SK-N-MC (cell line): ENCODE measurements at regions not wholly inside any gene's neighbourhood (a gene's known extent, or its start where the extent isn't known, plus 50 kb on each side); places are given as distances from the start of the nearest gene placed in this dataset.

Experiments
- DNase-seq: peaks from one replicate; pipeline ENCODE4 v3.0.0-alpha.2; 2011; ENCODE audit warnings: low read depth, low spot score
- H3K27ac ChIP-seq: fragments of 200-600 bp; sonication (generic); 2 replicates; pipeline ENCODE4 v1.5.1; 2016; ENCODE audit warnings: mixed run types
- H3K36me3 ChIP-seq: fragments of 200-600 bp; sonication (generic); 2 replicates; pipeline ENCODE4 v1.6.1; 2017; ENCODE audit warnings: antibody characterized with exemption, low read length, mixed read lengths; ENCODE audit not compliant: insufficient read depth
- H3K4me3 ChIP-seq: fragments of 200-600 bp; sonication (generic); 2 replicates; pipeline ENCODE4 v1.5.1; 2016
- H3K9ac ChIP-seq: fragments of 200-600 bp; sonication (generic); 2 replicates; pipeline ENCODE4 v1.8.0; 2017; ENCODE audit warnings: mixed run types, mixed read lengths; ENCODE audit not compliant: insufficient read length
- H3K9me3 ChIP-seq: fragments of 200-600 bp; sonication (generic); 2 replicates; pipeline ENCODE4 v1.6.1; 2017; ENCODE audit warnings: low read depth, mild to moderate bottlenecking, antibody characterized with exemption, low read length, moderate library complexity, mixed read lengths
- EZH2 ChIP-seq: fragments of 200-600 bp; sonication (generic); IDR thresholded peaks from one replicate; pipeline ENCODE4 v1.6.1; 2017; ENCODE audit warnings: antibody characterized with exemption
- FOXP2 ChIP-seq: optimal IDR thresholded peaks from 2 replicates; pipeline ENCODE3; 2011; ENCODE audit warnings: mild to moderate bottlenecking, moderate library complexity; ENCODE audit not compliant: insufficient read depth; ENCODE audit errors: extremely low read length, control extremely low read depth
- POLR2AphosphoS5 ChIP-seq: IDR thresholded peaks from 2 replicates; pipeline ENCODE4 v1.6.1; 2012; ENCODE audit warnings: mild to moderate bottlenecking, low read depth, low read length, borderline replicate concordance

DNA sequence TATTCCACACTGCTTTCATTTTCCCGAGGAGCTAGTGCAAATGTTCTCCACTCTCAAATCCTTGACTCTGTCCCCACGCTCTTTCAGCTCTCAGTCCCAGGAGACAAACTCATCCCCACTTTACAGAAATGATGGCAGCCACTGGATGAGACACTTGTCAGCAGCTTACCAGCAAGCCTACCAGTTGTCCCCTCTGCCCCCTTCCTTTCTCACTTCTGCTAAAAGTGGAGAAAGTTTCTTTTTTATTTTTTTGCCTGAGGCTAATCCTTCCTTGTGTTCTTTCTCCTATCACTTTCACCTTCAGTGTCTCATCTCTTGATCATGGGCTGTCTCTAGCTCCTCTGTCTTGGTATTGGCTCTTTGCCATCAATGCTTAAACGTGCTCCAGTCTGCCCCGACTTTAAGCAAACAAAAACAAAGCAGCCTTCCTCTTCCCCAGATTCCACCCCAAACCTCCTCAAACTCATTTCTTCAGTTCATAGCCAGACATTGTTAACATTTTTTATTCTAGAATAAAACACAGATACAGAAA is 64.5 kb downstream of the TTC32 start:
- no peak for DNase-seq
- Histone ChIP-seq H3K36me3 (no peaks in the 10 kb centered on the region), H3K27ac (no peak overlapping the region), H3K9me3 (no peaks in the 10 kb centered on the region), H3K4me3 (no peak overlapping the region), H3K9ac (no peak overlapping the region)
- TF ChIP-seq EZH2 (no peak), FOXP2 (no peak), POLR2AphosphoS5 (no peak)

GRCh38 chr2:19835781-19836281 is 66.0 kb downstream of the TTC32 start:
- H3K9me3 ChIP-seq: no peaks in the 10 kb centered on the region
- no peak for DNase-seq
- H3K27ac ChIP-seq: no peak overlapping the region
- no peak overlapping the region for H3K9ac ChIP-seq
- H3K4me3 ChIP-seq: no peak overlapping the region
- no peaks in the 10 kb centered on the region for H3K36me3 ChIP-seq
- TF ChIP-seq POLR2AphosphoS5: no peak
- TF ChIP-seq FOXP2: no peak
- TF ChIP-seq EZH2: no peak

- TF ChIP-seq FOXP2 (no peak), POLR2AphosphoS5 (no peak), EZH2 (no peak)
- H3K36me3 ChIP-seq: no peaks in the 10 kb centered on the region
- no peaks in the 10 kb centered on the region for H3K9me3 ChIP-seq
- DNase-seq: no peak
- no peak overlapping the region for H3K4me3 ChIP-seq
- H3K27ac ChIP-seq: no peak overlapping the region
- H3K9ac ChIP-seq: no peak overlapping the region
These were observed 67.8 kb downstream of the TTC32 start for GRCh38 chr2:19833978-19834377.

DNA sequence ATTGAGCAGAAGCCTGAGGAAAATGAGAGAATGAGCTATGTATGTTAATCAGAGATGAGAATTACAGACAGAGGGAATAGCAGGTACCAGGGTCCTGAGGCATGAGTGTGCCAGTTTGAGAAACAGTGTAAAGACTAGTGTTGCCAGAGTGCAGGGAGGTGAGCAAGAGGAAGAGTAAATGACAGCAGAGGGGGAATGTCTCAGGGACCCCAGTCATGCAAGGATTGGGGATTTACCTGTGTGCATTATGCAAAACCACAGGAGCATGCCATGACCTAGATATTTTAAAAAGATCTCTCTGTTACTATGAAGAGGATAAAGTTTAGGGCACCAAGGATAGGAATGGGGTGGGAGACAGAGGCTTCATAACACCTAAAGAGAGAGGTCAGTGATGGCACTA is 72.1 kb downstream of the TTC32 start:
- Histone ChIP-seq H3K4me3 (no peak overlapping the region), H3K27ac (no peak overlapping the region), H3K9me3 (no peaks in the 10 kb centered on the region), H3K36me3 (no peaks in the 10 kb centered on the region), H3K9ac (no peak overlapping the region)
- TF ChIP-seq POLR2AphosphoS5: no peak
- no peak for TF ChIP-seq EZH2
- no peak for TF ChIP-seq FOXP2
- DNase-seq: no peak

DNA sequence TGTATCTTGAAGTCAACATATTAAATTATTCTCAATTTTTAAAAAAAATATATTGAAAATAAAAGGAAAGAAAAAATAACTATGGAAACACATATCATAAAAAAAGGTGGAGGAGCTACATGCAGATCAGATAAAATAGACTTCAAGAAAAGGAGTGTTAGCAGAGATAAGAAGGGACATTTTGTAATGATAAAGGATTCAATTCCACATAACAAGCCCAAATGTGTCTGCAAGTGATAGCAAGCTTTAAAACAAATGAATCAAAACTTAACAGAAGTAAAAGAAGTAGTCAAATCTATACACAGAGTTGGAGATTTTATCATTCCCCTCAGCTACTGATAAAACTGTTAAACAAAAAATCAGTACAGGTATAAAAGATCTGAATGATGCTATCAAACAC is 74.9 kb downstream of the TTC32 start:
- no peaks in the 10 kb centered on the region for H3K9me3 ChIP-seq
- no peak for TF ChIP-seq FOXP2
- TF ChIP-seq POLR2AphosphoS5: no peak
- TF ChIP-seq EZH2: no peak
- no peak overlapping the region for H3K27ac ChIP-seq
- DNase-seq: no peak
- no peak overlapping the region for H3K4me3 ChIP-seq
- no peaks in the 10 kb centered on the region for H3K36me3 ChIP-seq
- no peak overlapping the region for H3K9ac ChIP-seq

DNA sequence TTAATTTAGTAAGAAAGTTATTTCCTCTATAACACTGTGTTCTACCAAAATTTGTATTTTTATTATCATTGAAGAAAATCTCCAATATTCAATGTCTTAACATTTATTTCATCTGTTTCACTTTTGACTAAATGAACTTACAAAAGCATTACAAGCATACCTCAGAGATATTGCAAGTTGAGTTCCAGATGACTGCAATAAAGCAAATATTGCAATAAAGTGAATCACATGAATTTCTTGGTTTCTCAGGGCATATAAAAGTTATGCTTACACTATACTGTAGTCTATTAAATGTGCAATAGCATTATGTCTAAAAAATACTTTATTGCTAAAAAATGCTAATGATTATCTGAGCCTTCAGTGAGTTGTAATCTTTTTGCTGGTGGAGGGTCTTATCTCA is 78.3 kb downstream of the TTC32 start:
- Histone ChIP-seq H3K4me3 (no peak overlapping the region), H3K27ac (peak overlapping the region; percentile 52), H3K36me3 (no peaks in the 10 kb centered on the region), H3K9me3 (no peaks in the 10 kb centered on the region), H3K9ac (no peak overlapping the region)
- no peak for DNase-seq
- TF ChIP-seq EZH2: no peak
- no peak for TF ChIP-seq POLR2AphosphoS5
- no peak for TF ChIP-seq FOXP2

DNA sequence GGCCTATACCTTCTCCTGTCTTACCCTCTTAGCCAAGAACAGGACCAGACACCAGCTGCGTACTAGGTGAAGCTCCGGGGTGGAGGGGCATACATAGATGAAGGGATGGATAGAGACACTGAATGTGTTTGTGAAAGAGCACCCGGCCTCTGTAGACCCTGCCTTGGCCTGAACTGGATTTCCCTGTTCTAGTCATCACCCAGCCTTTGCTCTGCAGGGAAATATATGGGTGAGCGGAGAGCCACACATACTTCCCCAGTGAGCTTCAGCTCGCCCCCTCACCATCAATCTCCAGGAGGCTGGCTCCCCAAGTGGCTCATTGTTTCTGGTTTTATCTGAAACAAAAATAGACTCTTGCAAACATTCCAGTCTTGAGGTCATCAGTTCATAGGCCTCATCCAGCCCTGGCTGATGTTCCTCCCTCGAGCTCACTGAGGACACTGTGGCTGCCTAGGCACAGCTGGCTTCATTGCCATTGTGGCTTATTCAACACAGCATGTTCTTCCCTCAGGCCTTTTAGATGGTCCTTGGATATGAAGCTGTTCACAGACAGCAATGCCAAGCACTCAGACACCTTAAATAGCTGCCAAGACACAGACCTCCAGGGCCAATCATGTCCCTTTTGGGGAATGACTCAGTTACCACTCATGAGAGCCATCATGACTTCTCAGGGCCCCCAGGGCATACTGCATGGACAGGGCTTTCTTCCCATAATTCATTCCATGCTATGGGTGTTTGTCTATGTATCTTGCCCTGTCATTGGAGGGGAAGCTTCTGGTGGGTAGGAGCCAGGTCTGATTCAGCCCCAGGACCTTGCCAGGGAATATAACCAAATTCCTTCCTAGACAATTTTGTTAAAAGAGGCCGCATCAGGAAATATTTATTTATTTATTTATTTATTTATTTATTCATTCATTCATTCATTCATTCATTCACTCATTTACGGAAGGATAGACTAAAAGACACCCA is 82.4 kb downstream of the TTC32 start:
- Histone ChIP-seq H3K9me3 (no peaks in the 10 kb centered on the region), H3K4me3 (no peak overlapping the region), H3K9ac (no peak overlapping the region), H3K36me3 (no peaks in the 10 kb centered on the region), H3K27ac (no peak overlapping the region)
- TF ChIP-seq POLR2AphosphoS5 (no peak), FOXP2 (no peak), EZH2 (no peak)
- no peak for DNase-seq

GRCh38 chr2:19818543-19818942 is 83.2 kb downstream of the TTC32 start:
- Histone ChIP-seq H3K9me3 (no peaks in the 10 kb centered on the region), H3K36me3 (no peaks in the 10 kb centered on the region), H3K27ac (no peak overlapping the region), H3K4me3 (no peak overlapping the region), H3K9ac (no peak overlapping the region)
- TF ChIP-seq FOXP2: no peak
- no peak for DNase-seq

DNA sequence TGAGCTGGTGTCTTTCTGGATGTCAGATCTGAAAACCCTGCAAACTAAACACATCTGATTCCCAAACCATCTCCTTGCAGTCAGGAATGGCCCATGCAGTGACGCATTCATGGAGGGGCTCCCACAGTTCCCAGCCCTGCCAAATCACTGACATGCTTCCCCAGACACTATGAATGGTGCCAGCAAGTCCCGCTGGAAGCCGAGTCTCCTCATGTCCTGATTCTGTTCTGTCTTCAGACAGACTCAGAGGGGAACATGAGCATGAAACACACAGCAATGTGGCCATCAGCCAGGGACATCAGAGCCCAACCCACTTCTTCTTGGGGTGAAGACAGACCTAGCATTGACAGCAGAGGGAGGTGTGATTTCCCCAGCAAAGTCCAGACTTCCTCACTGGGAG is 83.7 kb downstream of the TTC32 start:
- H3K4me3 ChIP-seq: no peak overlapping the region
- H3K9me3 ChIP-seq: no peaks in the 10 kb centered on the region
- H3K36me3 ChIP-seq: no peaks in the 10 kb centered on the region
- TF ChIP-seq EZH2 (no peak), FOXP2 (no peak), POLR2AphosphoS5 (no peak)
- no peak overlapping the region for H3K27ac ChIP-seq
- DNase-seq: no peak
- H3K9ac ChIP-seq: no peak overlapping the region

DNA sequence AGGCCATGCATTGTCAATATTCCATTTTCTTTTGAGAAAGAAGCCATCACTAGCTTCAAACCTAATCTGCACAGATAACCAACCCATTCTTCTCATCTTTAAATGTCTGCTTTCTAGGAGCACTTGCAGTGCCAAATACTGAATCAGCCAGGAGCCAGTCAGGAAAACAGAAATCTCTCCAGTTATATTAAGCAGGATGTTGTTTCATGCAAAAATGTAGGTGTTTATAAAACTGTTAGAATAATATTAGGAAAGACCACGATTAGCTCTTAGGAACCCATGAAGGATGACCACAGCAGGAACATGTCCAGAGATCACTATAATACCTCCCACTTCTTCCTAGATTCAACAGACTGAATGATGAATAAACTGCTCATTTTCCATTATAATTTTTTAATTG is 86.0 kb downstream of the TTC32 start:
- Histone ChIP-seq H3K36me3 (no peaks in the 10 kb centered on the region), H3K9me3 (no peaks in the 10 kb centered on the region), H3K27ac (no peak overlapping the region), H3K9ac (no peak overlapping the region), H3K4me3 (no peak overlapping the region)
- TF ChIP-seq FOXP2 (no peak), POLR2AphosphoS5 (no peak), EZH2 (no peak)
- DNase-seq: no peak
